MM.1S (cell line): ENCODE measurements at regions not wholly inside any gene's neighbourhood (a gene's known extent, or its start where the extent isn't known, plus 50 kb on each side); places are given as distances from the start of the nearest gene placed in this dataset.

Experiments used
- EZH2 ChIP-seq: fragments of 300-600 bp; sonication (generic); optimal IDR thresholded peaks from 2 replicates; pipeline ENCODE3; 2017; ENCODE audit warnings: low read depth, mild to moderate bottlenecking, antibody characterized with exemption, low read length, mixed read lengths
- TF ChIP-seq, protein P1 (sequence below): fragments of 300-600 bp; sonication (generic); IDR thresholded peaks from 2 replicates; pipeline ENCODE4 v1.5.1; 2016; ENCODE audit warnings: antibody characterized with exemption, low read length, mixed read lengths

DNA sequence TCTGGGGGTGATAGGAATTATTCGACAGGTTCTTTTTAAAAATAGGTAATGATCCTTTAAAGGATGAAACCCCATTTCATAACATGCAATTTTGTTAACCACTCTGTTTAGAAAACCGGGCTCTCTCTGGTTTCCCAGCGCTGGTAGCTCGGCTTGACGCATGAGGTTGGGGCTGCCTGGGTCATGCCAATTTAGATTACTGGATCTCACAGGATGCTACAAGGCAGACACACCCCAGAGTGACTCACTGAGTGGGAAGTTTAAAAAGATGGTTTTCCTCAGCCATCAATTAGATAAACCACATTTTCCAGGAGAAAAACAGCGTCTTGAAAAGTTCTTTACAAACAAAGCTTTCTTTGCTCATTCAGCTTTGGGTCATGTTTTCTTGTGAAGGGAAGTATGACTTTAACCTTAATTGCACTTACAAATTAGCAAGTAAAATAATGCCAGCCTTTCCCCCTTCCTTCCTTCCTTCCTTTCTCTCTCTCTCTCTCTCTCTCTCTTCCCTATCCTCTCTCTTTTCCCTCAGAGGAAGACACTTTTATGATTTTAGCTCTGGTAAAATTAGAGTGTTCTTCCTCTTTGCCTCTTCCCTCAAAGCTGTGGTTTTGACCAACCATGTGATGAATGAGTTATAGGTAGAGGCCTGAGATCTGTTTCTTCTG is 99.8 kb downstream of the EPDR1 start:
- TF ChIP-seq, protein P1, sequence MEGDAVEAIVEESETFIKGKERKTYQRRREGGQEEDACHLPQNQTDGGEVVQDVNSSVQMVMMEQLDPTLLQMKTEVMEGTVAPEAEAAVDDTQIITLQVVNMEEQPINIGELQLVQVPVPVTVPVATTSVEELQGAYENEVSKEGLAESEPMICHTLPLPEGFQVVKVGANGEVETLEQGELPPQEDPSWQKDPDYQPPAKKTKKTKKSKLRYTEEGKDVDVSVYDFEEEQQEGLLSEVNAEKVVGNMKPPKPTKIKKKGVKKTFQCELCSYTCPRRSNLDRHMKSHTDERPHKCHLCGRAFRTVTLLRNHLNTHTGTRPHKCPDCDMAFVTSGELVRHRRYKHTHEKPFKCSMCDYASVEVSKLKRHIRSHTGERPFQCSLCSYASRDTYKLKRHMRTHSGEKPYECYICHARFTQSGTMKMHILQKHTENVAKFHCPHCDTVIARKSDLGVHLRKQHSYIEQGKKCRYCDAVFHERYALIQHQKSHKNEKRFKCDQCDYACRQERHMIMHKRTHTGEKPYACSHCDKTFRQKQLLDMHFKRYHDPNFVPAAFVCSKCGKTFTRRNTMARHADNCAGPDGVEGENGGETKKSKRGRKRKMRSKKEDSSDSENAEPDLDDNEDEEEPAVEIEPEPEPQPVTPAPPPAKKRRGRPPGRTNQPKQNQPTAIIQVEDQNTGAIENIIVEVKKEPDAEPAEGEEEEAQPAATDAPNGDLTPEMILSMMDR, result no peak
- no peak for TF ChIP-seq EZH2
